ENCODE measurements at regions not wholly inside any gene's neighbourhood (a gene's known extent, or its start where the extent isn't known, plus 50 kb on each side); places are given as distances from the start of the nearest gene placed in this dataset.

- CTCF ChIA-PET: no interaction called here
- H3K4me2 ChIP-seq (ENCODE audit: low read length): no peak overlapping the region
- H3K9me2 ChIP-seq (ENCODE audit: insufficient read depth): no peaks in the 10 kb centered on the region
- H4K20me1 ChIP-seq (ENCODE audit: insufficient read depth): no peaks in the 10 kb centered on the region
- no peaks in the 10 kb centered on the region for H3K79me2 ChIP-seq (ENCODE audit: insufficient read depth, low read length)
- H3K36me3 ChIP-seq (ENCODE audit: control insufficient read depth in 1 of 2, insufficient read depth in 2 of 2, low read length in 2 of 2): no peaks in the 10 kb centered on the region
- TF ChIP-seq, protein P1, sequence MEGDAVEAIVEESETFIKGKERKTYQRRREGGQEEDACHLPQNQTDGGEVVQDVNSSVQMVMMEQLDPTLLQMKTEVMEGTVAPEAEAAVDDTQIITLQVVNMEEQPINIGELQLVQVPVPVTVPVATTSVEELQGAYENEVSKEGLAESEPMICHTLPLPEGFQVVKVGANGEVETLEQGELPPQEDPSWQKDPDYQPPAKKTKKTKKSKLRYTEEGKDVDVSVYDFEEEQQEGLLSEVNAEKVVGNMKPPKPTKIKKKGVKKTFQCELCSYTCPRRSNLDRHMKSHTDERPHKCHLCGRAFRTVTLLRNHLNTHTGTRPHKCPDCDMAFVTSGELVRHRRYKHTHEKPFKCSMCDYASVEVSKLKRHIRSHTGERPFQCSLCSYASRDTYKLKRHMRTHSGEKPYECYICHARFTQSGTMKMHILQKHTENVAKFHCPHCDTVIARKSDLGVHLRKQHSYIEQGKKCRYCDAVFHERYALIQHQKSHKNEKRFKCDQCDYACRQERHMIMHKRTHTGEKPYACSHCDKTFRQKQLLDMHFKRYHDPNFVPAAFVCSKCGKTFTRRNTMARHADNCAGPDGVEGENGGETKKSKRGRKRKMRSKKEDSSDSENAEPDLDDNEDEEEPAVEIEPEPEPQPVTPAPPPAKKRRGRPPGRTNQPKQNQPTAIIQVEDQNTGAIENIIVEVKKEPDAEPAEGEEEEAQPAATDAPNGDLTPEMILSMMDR (IDR thresholded peaks at IDR 0.05 in 2 of 3, conservative IDR thresholded peaks at IDR 0.05 in 1 of 3; ENCODE audit: borderline replicate concordance in 1 of 3, insufficient read depth in 1 of 3, low read depth in 2 of 3, low read length in 2 of 3): no peak
- TF ChIP-seq CEBPB (IDR thresholded peaks at IDR 0.05; ENCODE audit: low read depth) (no peak), TCF7L2 (IDR thresholded peaks at IDR 0.05; ENCODE audit: borderline replicate concordance, extremely low read depth, insufficient read depth, insufficient read length) (no peak), POLR2A (IDR thresholded peaks at IDR 0.05; ENCODE audit: borderline replicate concordance, extremely low read depth, insufficient read depth, insufficient read length) (no peak), ELF1 (IDR thresholded peaks at IDR 0.05; ENCODE audit: borderline replicate concordance, low read depth) (no peak), SP1 (IDR thresholded peaks at IDR 0.05; ENCODE audit: low read depth) (no peak), FOSL1 (IDR thresholded peaks at IDR 0.05; ENCODE audit: low read depth) (no peak), SRF (IDR thresholded peaks at IDR 0.05; ENCODE audit: low read depth) (no peak), EZH2phosphoT487 (IDR thresholded peaks at IDR 0.05; ENCODE audit: borderline replicate concordance) (no peak)
- H3K27me3 ChIP-seq (ENCODE audit: insufficient read depth, low read length): no peaks in the 10 kb centered on the region
- no TSS peak for BruUV-seq (replicated peaks)
- no peak overlapping the region for H3K9ac ChIP-seq (ENCODE audit: low read length)
- no peak for ATAC-seq
- H3K9me3 ChIP-seq (ENCODE audit: control insufficient read depth in 1 of 2, insufficient read depth in 1 of 2, low read depth in 1 of 2, low read length in 2 of 2): peaks cover 0 to 18% of the 10 kb centered on the region in 2 experiments; a peak in 2 of 4 replicates
- POLR2A ChIA-PET: no interaction called here
- H3K27ac ChIP-seq (ENCODE audit: low read depth, low read length): no peak overlapping the region
- RAD21 ChIA-PET (ENCODE audit: low non-redundant PET in 1 of 2, low total read pairs in 2 of 2, uncharacterized antibody in 2 of 2, unreplicated experiment in 2 of 2): no interaction called here
- H3K4me3 ChIP-seq (replicated peaks in 1 of 2; ENCODE audit: low read depth in 1 of 2, low read length in 2 of 2): no peak overlapping the region
- no peak overlapping the region for H2AFZ ChIP-seq (ENCODE audit: low read depth, low read length, poor library complexity, severe bottlenecking)
- intact Hi-C loops (cut with micrococcal nuclease): no loop called here
- no peak for DNase-seq (ENCODE audit: low read depth, low spot score)
- H3K4me1 ChIP-seq (ENCODE audit: control insufficient read depth in 1 of 2, insufficient read depth in 2 of 2, low read length in 2 of 2): no peaks in the 10 kb centered on the region
Measured at GRCh38 chr9:103168254-103168653, 173.1 kb downstream of the CYLC2 start.

GRCh38 chr9:103169798-103170197, 174.7 kb downstream of the CYLC2 start:
- Histone ChIP-seq H3K9me3 (ENCODE audit: control insufficient read depth in 1 of 2, insufficient read depth in 1 of 2, low read depth in 1 of 2, low read length in 2 of 2) (peaks cover 0 to 24% of the 10 kb centered on the region in 2 experiments; a peak in 2 of 4 replicates), H3K79me2 (ENCODE audit: insufficient read depth, low read length) (no peaks in the 10 kb centered on the region), H3K4me3 (replicated peaks in 1 of 2; ENCODE audit: low read depth in 1 of 2, low read length in 2 of 2) (no peak overlapping the region), H3K27ac (ENCODE audit: low read depth, low read length) (no peak overlapping the region), H3K36me3 (ENCODE audit: control insufficient read depth in 1 of 2, insufficient read depth in 2 of 2, low read length in 2 of 2) (no peaks in the 10 kb centered on the region), H4K20me1 (ENCODE audit: insufficient read depth) (no peaks in the 10 kb centered on the region), H3K27me3 (ENCODE audit: insufficient read depth, low read length) (no peaks in the 10 kb centered on the region), H3K9me2 (ENCODE audit: insufficient read depth) (no peaks in the 10 kb centered on the region), H3K9ac (ENCODE audit: low read length) (no peak overlapping the region), H2AFZ (ENCODE audit: low read depth, low read length, poor library complexity, severe bottlenecking) (no peak overlapping the region), H3K4me2 (ENCODE audit: low read length) (no peak overlapping the region), H3K4me1 (ENCODE audit: control insufficient read depth in 1 of 2, insufficient read depth in 2 of 2, low read length in 2 of 2) (no peaks in the 10 kb centered on the region)
- TF ChIP-seq EZH2phosphoT487 (IDR thresholded peaks at IDR 0.05; ENCODE audit: borderline replicate concordance): no peak
- TF ChIP-seq, protein P2, sequence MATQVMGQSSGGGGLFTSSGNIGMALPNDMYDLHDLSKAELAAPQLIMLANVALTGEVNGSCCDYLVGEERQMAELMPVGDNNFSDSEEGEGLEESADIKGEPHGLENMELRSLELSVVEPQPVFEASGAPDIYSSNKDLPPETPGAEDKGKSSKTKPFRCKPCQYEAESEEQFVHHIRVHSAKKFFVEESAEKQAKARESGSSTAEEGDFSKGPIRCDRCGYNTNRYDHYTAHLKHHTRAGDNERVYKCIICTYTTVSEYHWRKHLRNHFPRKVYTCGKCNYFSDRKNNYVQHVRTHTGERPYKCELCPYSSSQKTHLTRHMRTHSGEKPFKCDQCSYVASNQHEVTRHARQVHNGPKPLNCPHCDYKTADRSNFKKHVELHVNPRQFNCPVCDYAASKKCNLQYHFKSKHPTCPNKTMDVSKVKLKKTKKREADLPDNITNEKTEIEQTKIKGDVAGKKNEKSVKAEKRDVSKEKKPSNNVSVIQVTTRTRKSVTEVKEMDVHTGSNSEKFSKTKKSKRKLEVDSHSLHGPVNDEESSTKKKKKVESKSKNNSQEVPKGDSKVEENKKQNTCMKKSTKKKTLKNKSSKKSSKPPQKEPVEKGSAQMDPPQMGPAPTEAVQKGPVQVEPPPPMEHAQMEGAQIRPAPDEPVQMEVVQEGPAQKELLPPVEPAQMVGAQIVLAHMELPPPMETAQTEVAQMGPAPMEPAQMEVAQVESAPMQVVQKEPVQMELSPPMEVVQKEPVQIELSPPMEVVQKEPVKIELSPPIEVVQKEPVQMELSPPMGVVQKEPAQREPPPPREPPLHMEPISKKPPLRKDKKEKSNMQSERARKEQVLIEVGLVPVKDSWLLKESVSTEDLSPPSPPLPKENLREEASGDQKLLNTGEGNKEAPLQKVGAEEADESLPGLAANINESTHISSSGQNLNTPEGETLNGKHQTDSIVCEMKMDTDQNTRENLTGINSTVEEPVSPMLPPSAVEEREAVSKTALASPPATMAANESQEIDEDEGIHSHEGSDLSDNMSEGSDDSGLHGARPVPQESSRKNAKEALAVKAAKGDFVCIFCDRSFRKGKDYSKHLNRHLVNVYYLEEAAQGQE (IDR thresholded peaks at IDR 0.05; ENCODE audit: low read depth): no peak
- TF ChIP-seq, protein P3, sequence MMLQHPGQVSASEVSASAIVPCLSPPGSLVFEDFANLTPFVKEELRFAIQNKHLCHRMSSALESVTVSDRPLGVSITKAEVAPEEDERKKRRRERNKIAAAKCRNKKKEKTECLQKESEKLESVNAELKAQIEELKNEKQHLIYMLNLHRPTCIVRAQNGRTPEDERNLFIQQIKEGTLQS (IDR thresholded peaks at IDR 0.05): no peak
- TF ChIP-seq ELF1 (IDR thresholded peaks at IDR 0.05; ENCODE audit: borderline replicate concordance, low read depth): no peak
- no peak for TF ChIP-seq SRF (IDR thresholded peaks at IDR 0.05; ENCODE audit: low read depth)
- TF ChIP-seq, protein P1 (IDR thresholded peaks at IDR 0.05 in 2 of 3, conservative IDR thresholded peaks at IDR 0.05 in 1 of 3; ENCODE audit: borderline replicate concordance in 1 of 3, insufficient read depth in 1 of 3, low read depth in 2 of 3, low read length in 2 of 3): no peak
- TF ChIP-seq RAD21 (IDR thresholded peaks at IDR 0.05; ENCODE audit: low read depth): no peak
- DNase-seq (ENCODE audit: low read depth, low spot score): no peak
- POLR2A ChIA-PET: no interaction called here
- RAD21 ChIA-PET (ENCODE audit: low non-redundant PET in 1 of 2, low total read pairs in 2 of 2, uncharacterized antibody in 2 of 2, unreplicated experiment in 2 of 2): no interaction called here
- CTCF ChIA-PET: no interaction called here
- no peak for ATAC-seq
- BruUV-seq (replicated peaks): no TSS peak
- intact Hi-C loops (cut with micrococcal nuclease): no loop called here
